ENCODE measurements at regions not wholly inside any gene's neighbourhood (a gene's known extent, or its start where the extent isn't known, plus 50 kb on each side); places are given as distances from the start of the nearest gene placed in this dataset.

DNA sequence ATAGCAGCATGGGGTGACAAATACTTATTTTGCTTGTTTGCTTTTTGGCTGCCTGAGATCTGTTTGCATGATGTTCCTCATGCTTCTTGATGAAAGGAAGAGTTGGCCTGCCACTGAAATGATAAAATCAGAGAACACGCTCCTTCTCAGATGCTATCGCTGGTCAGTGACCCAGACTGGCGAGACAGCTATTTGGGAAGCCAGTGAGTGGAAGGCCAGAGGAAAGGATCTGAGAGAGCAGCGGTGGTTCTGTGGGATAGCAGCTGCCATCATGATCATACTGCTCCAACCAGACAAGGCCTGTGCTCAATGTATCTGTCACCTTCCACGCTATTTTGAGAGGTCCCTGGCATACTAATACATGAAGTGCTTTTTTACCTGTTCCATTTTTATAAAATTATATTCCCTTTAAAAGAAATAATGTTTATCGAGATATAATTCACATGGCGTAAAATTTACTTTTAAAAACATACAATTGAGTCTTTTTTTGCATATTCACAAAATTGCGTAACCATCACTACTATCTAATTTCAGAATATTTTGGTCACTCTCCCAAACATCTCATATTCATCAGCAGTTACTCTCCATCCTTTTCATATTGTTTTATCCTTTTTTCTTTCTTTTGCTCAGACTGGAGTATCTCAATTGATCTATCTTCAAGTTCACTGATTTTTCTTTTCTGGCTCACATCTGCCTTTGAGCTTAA lies 695.1 kb downstream of the TNS3 start:
- DNase-seq (ENCODE audit: low spot score) (no peak), FAIRE-seq (no peak)

DNA sequence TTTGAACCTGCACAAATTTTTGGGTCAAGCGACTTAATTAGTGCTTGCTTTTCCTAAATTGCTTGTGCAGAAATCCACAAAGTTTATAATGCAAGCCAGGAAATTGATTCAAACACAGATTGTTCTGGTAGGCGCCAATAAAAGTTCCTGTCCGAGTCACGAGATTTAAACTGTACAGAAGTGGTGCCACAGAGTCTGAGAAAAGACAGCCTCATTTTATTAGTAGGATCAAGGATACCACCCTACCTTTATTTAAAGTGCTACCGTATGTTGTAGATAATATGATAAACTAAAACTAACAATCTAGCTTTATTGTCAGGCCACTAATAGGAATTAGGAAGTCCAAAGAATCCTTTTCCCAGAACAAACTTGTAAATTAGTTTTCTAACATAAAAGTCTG lies 696.7 kb downstream of the TNS3 start:
- no peak for DNase-seq (ENCODE audit: low spot score)
- FAIRE-seq = no peak

GRCh38 chr7:46881507-46882127 lies 700.3 kb downstream of the TNS3 start:
- DNase-seq (ENCODE audit: low spot score) (peak; percentile 78), FAIRE-seq (peak; percentile 67)

GRCh38 chr7:46880508-46881196 lies 701.3 kb downstream of the TNS3 start:
- DNase-seq (ENCODE audit: low spot score) (no peak), FAIRE-seq (no peak)

DNA sequence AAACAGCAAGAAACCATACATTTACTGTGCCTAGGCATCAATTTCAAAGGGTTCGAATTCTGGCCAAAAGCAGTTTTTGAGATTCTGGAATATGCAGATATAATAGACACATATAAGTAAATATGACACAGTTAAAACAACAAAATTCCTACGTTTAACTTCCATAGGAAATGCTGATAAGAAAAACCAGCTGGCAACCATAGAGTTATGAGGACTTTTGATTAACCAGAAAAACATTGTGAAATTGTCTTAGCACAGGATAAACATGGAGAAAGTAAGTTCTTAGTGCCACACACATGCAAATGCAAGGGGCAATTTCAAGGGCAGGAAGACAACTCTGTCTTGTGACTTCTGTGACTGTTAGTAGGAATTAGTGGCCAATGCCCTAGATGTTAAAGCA lies 702.1 kb downstream of the TNS3 start:
- no peak for DNase-seq (ENCODE audit: low spot score)
- FAIRE-seq = no peak

DNA sequence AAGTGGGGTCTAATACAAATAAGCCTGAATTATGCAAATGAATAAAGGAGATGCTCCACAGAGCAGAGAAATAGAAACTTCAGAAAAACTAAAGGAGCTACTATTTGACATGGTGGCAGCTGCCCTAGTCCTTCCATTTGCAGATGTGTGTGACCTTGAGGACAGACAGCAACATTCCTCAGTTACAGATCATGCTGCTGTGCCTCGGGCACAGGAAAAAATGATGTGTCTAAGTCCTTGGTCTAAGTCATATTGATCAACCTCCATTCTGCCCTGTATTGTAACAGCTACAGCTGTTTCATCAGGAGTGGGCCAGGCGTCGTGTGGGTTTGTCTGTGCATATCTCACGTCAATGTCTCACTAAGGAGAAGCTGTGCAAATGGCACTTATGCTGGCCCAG lies 710.4 kb downstream of the TNS3 start:
- FAIRE-seq = no peak
- no peak for DNase-seq (ENCODE audit: low spot score)

- DNase-seq (ENCODE audit: low spot score) (no peak), FAIRE-seq (no peak)
These were observed 717.2 kb downstream of the TNS3 start for GRCh38 chr7:46864716-46865115.

GRCh38 chr7:46859963-46860475 lies 721.9 kb downstream of the TNS3 start:
- peak; percentile 35 for DNase-seq (ENCODE audit: low spot score)
- FAIRE-seq = no peak

GRCh38 chr7:46855851-46856250 lies 726.1 kb downstream of the TNS3 start:
- DNase-seq (ENCODE audit: low spot score) = no peak
- no peak for FAIRE-seq

GRCh38 chr7:46854958-46855473 lies 726.9 kb downstream of the TNS3 start:
- peak; percentile 72 for FAIRE-seq
- peak; percentile 36 for DNase-seq (ENCODE audit: low spot score)

- DNase-seq (ENCODE audit: low spot score) (no peak), FAIRE-seq (peak; percentile 55)
These were observed 728.5 kb downstream of the TNS3 start for GRCh38 chr7:46853451-46853850.

DNA sequence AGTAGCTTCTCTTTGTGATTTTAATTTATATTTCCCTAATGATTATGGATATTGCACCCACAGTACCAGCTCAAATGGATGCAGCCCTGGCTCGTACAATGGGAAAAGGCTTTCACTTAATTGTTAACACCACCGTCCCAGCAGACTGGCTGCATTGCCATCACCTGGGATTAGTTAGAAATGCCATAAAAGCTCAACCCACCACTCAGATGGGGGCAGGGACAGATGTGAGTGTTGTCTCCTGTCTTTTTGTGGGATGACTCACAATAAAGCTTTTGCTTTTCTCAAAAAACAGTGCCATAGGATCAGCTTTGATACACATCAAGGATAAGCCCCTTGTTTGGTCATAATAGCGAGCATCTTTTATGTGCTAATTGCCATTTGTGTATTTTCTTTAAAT lies 729.1 kb downstream of the TNS3 start:
- FAIRE-seq = no peak
- no peak for DNase-seq (ENCODE audit: low spot score)

- FAIRE-seq (peak; percentile 52), DNase-seq (ENCODE audit: low spot score) (peak; percentile 61)
These were observed 731.2 kb downstream of the TNS3 start for GRCh38 chr7:46850563-46851330.

DNA sequence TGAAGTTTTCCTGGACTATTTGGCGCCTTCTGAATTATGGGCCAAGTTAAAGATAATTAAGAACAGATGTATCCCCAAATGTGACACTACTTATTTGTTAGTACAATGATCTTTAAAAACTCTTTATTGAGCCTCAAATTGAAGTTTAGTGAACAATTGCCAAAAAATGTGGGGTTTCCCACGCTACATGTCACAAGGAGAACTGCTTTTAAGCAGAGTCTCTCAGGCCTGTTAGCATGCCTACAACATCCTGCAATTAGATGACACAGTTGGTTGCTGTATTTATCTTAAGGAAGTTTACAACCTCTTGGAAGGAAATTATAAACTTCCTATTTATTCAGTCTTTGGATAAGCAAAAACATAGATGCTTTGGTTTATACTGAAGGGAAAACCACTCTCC lies 733.0 kb downstream of the TNS3 start:
- FAIRE-seq = no peak
- no peak for DNase-seq (ENCODE audit: low spot score)

- FAIRE-seq = no peak
- DNase-seq (ENCODE audit: low spot score) = no peak
These were observed 733.6 kb downstream of the TNS3 start for GRCh38 chr7:46848311-46848710.

- DNase-seq (ENCODE audit: low spot score) (peak; percentile 22), FAIRE-seq (no peak)
These were observed 734.8 kb downstream of the TNS3 start for GRCh38 chr7:46847126-46847525.

GRCh38 chr7:46844486-46844885 lies 737.4 kb downstream of the TNS3 start:
- DNase-seq (ENCODE audit: low spot score) (no peak), FAIRE-seq (peak; percentile 16)

DNA sequence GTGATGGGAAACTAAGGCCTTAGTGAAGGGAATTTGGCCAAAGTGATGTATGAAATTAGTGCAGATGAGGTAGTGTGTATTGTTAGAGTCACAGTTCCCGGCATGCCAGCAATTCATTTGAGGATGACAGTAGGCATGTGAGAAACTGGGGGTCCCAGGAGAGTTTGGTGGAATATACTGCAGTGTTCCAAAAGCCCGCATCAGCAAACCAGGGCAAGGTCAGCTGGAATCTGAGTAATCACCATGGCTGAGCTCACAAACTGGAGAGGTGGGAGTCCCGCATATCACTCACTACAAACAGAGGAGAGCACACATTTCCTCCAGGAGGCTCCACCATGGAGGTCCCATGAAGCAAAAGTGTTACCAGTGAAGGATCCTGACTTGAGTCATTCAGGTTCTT lies 740.7 kb downstream of the TNS3 start:
- no peak for FAIRE-seq

GRCh38 chr7:46839651-46840050 lies 742.3 kb downstream of the TNS3 start:
- FAIRE-seq = no peak
- no peak for DNase-seq (ENCODE audit: low spot score)

More for the DNA sequence above, 740.7 kb downstream of the TNS3 start:
- DNase-seq (ENCODE audit: low spot score) = no peak

DNA sequence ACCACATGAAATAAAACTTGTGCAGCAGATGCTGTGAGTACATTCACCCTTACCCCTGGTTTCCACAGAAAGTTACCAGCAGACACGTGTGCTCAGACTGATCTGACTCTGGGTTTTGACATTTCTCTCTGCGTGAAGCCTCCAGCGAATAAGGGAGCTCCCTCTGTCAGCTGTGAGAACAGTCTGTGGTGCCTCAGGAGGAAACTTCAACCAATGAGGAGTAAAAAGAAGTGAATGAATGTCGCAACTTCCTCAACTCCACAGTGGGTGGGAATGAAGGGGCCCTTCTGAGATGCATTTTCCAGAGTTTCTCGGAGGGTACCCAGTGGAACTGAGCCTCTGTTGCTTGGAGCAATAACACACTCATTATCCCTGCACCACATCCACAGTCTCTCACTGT lies 743.4 kb downstream of the TNS3 start:
- DNase-seq (ENCODE audit: low spot score) = no peak
- no peak for FAIRE-seq

GRCh38 chr7:46835556-46835955 lies 746.4 kb downstream of the TNS3 start:
- DNase-seq (ENCODE audit: low spot score) (no peak), FAIRE-seq (no peak)
